SK-N-SH (cell line): ENCODE measurements at regions not wholly inside any gene's neighbourhood (a gene's known extent, or its start where the extent isn't known, plus 50 kb on each side); places are given as distances from the start of the nearest gene placed in this dataset.

ENCODE experiments used
- CTCF ChIA-PET: fragments of 300-600, 350-600 bp; formaldehyde crosslinking; extraction: SDS; loops from one replicate; lab custom pipeline; 2021; lab: Yijun Ruan, JAX
- POLR2A ChIA-PET: fragments of 350-600 bp; sonication (Branson Sonifier 250); formaldehyde crosslinking; extraction: SDS; loops from one replicate; lab custom pipeline; 2020; ENCODE audit warnings: antibody characterized with exemption, inconsistent platforms; lab: Yijun Ruan, JAX
- DNase-seq: peaks from one replicate; pipeline ENCODE4 v3.0.0; 2012
- H2AFZ ChIP-seq: fragments of 200-600 bp; sonication (generic); 2 replicates; pipeline ENCODE4 v1.8.1; 2016; ENCODE audit warnings: antibody characterized with exemption, mild to moderate bottlenecking, low read depth
- H3F3A ChIP-seq: fragments of 200-600 bp; sonication (generic); replicated peaks from 2 replicates; pipeline ENCODE3; 2016; ENCODE audit warnings: antibody characterized with exemption, mild to moderate bottlenecking; ENCODE audit not compliant: insufficient read depth
- H3K27ac ChIP-seq, 2 experiments: fragments of 200-500 bp in 1 of 2; fragments of 200-600 bp in 1 of 2; sonication (Bioruptor generic) in 1 of 2; sonication (generic), shearing (Covaris generic) in 1 of 2; 2 replicates each; pipeline versions ENCODE4 v1.5.1 to v1.6.1; 2014 to 2016; ENCODE audit warnings: low read depth in 2 of 2, inconsistent platforms in 1 of 2, low read length in 1 of 2, mild to moderate bottlenecking in 1 of 2, mixed read lengths in 1 of 2
- H3K27me3 ChIP-seq: fragments of 200-600 bp; sonication (generic), shearing (Covaris generic); 2 replicates; pipeline ENCODE4 v1.6.1; 2016; ENCODE audit warnings: mixed run types; ENCODE audit not compliant: insufficient read depth
- H3K36me3 ChIP-seq, 2 experiments: fragments of 200-500 bp in 1 of 2; fragments of 200-600 bp in 1 of 2; sonication (Bioruptor generic) in 1 of 2; sonication (generic) in 1 of 2; replicated peaks in 1 of 2; 2 replicates each; pipeline versions ENCODE3 to v1.5.1; 2014 to 2016; ENCODE audit warnings: low read length in 1 of 2, mild to moderate bottlenecking in 1 of 2; ENCODE audit not compliant: insufficient read depth in 2 of 2, control insufficient read depth in 1 of 2
- H3K4me1 ChIP-seq, 2 experiments: fragments of 200-500 bp in 1 of 2; fragments of 200-600 bp in 1 of 2; sonication (Bioruptor generic) in 1 of 2; sonication (generic), shearing (Covaris generic) in 1 of 2; 2 replicates each; pipeline versions ENCODE4 v1.5.1 to v1.6.1; 2014 to 2016; ENCODE audit warnings: low read depth in 1 of 2, low read length in 1 of 2, mixed run types in 1 of 2; ENCODE audit not compliant: insufficient read depth in 2 of 2, control insufficient read depth in 1 of 2
- H3K4me2 ChIP-seq: fragments of 200-600 bp; sonication (generic), shearing (Covaris generic); 2 replicates; pipeline ENCODE4 v1.6.1; 2017; ENCODE audit warnings: mixed run types
- H3K4me3 ChIP-seq, 2 experiments: fragments of 200-500 bp in 1 of 2; fragments of 200-600 bp in 1 of 2; sonication (Bioruptor generic) in 1 of 2; sonication (generic), shearing (Covaris generic) in 1 of 2; 2 replicates each; pipeline versions ENCODE4 v1.5.1 to v1.8.1; 2014 to 2016; ENCODE audit warnings: low read depth in 2 of 2, inconsistent platforms in 1 of 2, low read length in 1 of 2, mild to moderate bottlenecking in 1 of 2, mixed read lengths in 1 of 2, moderate library complexity in 1 of 2
- H3K79me2 ChIP-seq: fragments of 200-600 bp; sonication (generic); 2 replicates; pipeline ENCODE4 v1.8.1; 2017; ENCODE audit warnings: mild to moderate bottlenecking; ENCODE audit not compliant: insufficient read depth
- H3K9ac ChIP-seq: fragments of 200-600 bp; sonication (generic); 2 replicates; pipeline ENCODE4 v1.6.1; 2017; ENCODE audit warnings: mixed run types
- H3K9me2 ChIP-seq: fragments of 200-600 bp; sonication (generic); 2 replicates; pipeline ENCODE4 v1.6.1; 2017; ENCODE audit warnings: mixed run types
- H3K9me3 ChIP-seq: fragments of 200-600 bp; sonication (generic); 2 replicates; pipeline ENCODE4 v1.6.1; 2017; ENCODE audit warnings: mixed run types, mild to moderate bottlenecking, moderate library complexity
- H4K20me1 ChIP-seq: fragments of 200-600 bp; sonication (generic); 2 replicates; pipeline ENCODE4 v1.6.1; 2017; ENCODE audit warnings: mild to moderate bottlenecking, mixed run types; ENCODE audit not compliant: insufficient read depth
- CHD2 ChIP-seq: fragments of 150-350 bp; IDR thresholded peaks from 2 replicates; pipeline ENCODE4 v1.6.1; 2018; ENCODE audit warnings: low read length; ENCODE audit not compliant: partially characterized antibody
- ELF1 ChIP-seq: IDR thresholded peaks from 2 replicates; pipeline ENCODE4 v1.4.0; 2012
- EP300 ChIP-seq, 2 experiments: IDR thresholded peaks; 2 replicates each; pipeline versions ENCODE4 v1.4.0 to v1.6.1; 2012; ENCODE audit warnings: borderline replicate concordance in 1 of 2, low read depth in 1 of 2, low read length in 1 of 2
- EZH2phosphoT487 ChIP-seq: fragments of 200-600 bp; sonication (generic); IDR thresholded peaks from 2 replicates; pipeline ENCODE4 v1.6.1; 2017; ENCODE audit warnings: low read depth, mixed run types, mild to moderate bottlenecking, antibody characterized with exemption, moderate library complexity, borderline replicate concordance
- FOXJ3 ChIP-seq: sonication (generic); formaldehyde crosslinking; IDR thresholded peaks from 2 replicates; pipeline ENCODE4 v1.5.1; 2020; ENCODE audit warnings: mild to moderate bottlenecking, missing genetic modification reagents
- FOXM1 ChIP-seq: IDR thresholded peaks from 2 replicates; pipeline ENCODE4 v1.4.0; 2012; ENCODE audit warnings: low read depth, mild to moderate bottlenecking
- GABPA ChIP-seq: IDR thresholded peaks from 2 replicates; pipeline ENCODE4 v1.4.0; 2012; ENCODE audit warnings: low read depth, mild to moderate bottlenecking
- GATA2 ChIP-seq: sonication (generic); formaldehyde crosslinking; IDR thresholded peaks from 2 replicates; pipeline ENCODE4 v1.5.0; 2020; ENCODE audit warnings: mild to moderate bottlenecking, missing genetic modification reagents
- JUND ChIP-seq: IDR thresholded peaks from 2 replicates; pipeline ENCODE4 v1.4.0; 2012
- MEF2A ChIP-seq: IDR thresholded peaks from 2 replicates; pipeline ENCODE4 v1.4.0; 2012; ENCODE audit warnings: low read depth, borderline replicate concordance
- NFIC ChIP-seq: IDR thresholded peaks from 2 replicates; pipeline ENCODE4 v1.4.0; 2012; ENCODE audit warnings: borderline replicate concordance
- NRF1 ChIP-seq: IDR thresholded peaks from 2 replicates; pipeline ENCODE4 v1.6.1; 2012; ENCODE audit warnings: low read depth, mild to moderate bottlenecking, low read length
- RAD21 ChIP-seq: IDR thresholded peaks from 2 replicates; pipeline ENCODE4 v1.6.1; 2012; ENCODE audit warnings: mild to moderate bottlenecking, low read length
- RFX5 ChIP-seq: IDR thresholded peaks from 2 replicates; pipeline ENCODE4 v1.6.1; 2012; ENCODE audit warnings: mild to moderate bottlenecking, improper control_type of control experiment, low read length
- RXRA ChIP-seq: IDR thresholded peaks from 2 replicates; pipeline ENCODE4 v1.4.0; 2012; ENCODE audit warnings: low read depth, mild to moderate bottlenecking, borderline replicate concordance
- SMC3 ChIP-seq: IDR thresholded peaks from 2 replicates; pipeline ENCODE4 v1.6.1; 2012; ENCODE audit warnings: low read depth, low read length, improper control_type of control experiment
- TAF1 ChIP-seq: IDR thresholded peaks from 2 replicates; pipeline ENCODE4 v1.6.1; 2012; ENCODE audit warnings: low read depth, mild to moderate bottlenecking, low read length, moderate library complexity, borderline replicate concordance
- TCF12 ChIP-seq: IDR thresholded peaks from 2 replicates; pipeline ENCODE4 v1.4.0; 2012
- WGBS: methylation state at CpG from one replicate; pipeline ENCODE4 v1.1.6; 2017; ENCODE audit warnings: low lambda C conversion rate; 5-methylcytosine and 5-hydroxymethylcytosine counted together
- TF ChIP-seq, protein P1 (sequence below): fragments of 150-350 bp; IDR thresholded peaks from 2 replicates; pipeline ENCODE4 v1.6.1; 2016; ENCODE audit warnings: mild to moderate bottlenecking, low read depth, low read length
- TF ChIP-seq, protein P2 (sequence below): fragments of 150-350 bp; IDR thresholded peaks from 2 replicates; pipeline ENCODE4 v1.6.1; 2017; ENCODE audit warnings: antibody characterized with exemption, low read length, low read depth, borderline replicate concordance
- TF ChIP-seq, protein P3 (sequence below): IDR thresholded peaks from 2 replicates; pipeline ENCODE4 v1.4.0; 2012; ENCODE audit warnings: low read depth, borderline replicate concordance
- TF ChIP-seq, protein P4 (sequence below): fragments of 200-600 bp; sonication (generic); IDR thresholded peaks from 2 replicates; pipeline ENCODE4 v1.6.1; 2017; ENCODE audit warnings: antibody characterized with exemption, mild to moderate bottlenecking, moderate library complexity
- TF ChIP-seq, protein P5 (sequence below): IDR thresholded peaks from 2 replicates; pipeline ENCODE4 v1.4.0; 2012; ENCODE audit warnings: low read depth, borderline replicate concordance

DNA sequence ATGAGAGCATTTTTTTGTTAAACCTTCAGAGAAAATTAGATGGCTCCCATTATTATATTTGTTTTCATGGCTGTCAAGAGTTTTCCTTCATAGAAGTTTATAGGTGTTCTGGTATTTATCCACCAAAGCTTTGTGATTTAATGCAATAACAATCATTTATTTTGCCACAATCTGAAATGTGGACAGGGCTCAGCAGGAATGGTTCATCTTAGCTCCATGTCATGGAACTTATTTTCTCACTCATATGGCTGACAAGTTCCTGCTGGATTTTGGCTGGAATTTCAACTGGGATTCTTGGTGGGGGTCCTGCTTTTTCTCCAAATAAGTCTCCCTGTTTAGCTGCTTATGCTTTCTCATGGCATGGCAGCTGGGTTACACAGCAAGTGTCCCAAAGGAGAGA lies 876.7 kb downstream of the QKI start:
- CTCF ChIA-PET: no interaction called here

DNA sequence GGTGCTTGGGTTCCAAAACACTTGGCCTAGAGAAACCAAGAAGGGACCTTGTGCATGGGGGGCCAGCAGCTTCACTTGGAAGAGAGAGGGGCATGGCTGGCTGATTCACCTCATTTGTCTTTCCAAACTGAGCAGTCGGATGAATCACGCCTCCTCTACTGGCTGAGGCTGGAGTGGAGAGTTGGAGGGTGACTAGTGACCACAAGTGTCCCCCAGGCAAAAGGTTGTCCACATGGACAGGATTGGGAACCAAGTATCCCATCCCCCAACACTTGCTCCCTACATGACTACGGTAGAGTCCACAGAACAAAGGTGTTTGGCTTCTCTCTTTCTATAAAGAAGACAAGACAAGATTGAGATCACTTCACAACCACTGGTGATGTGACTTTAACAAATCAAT lies 875.6 kb downstream of the QKI start:
- WGBS: 3% methylated on average over 3 of the region's 3 CpGs
- Histone ChIP-seq H3K27ac (no peak overlapping the region), H3K9me3 (no peaks in the 10 kb centered on the region), H2AFZ (no peak overlapping the region), H3K36me3 (no peaks in the 10 kb centered on the region), H4K20me1 (no peaks in the 10 kb centered on the region), H3K4me1 (no peaks in the 10 kb centered on the region), H3K79me2 (no peaks in the 10 kb centered on the region), H3K27me3 (no peaks in the 10 kb centered on the region), H3K9ac (no peak overlapping the region), H3K4me2 (no peak overlapping the region), H3F3A (no peaks in the 10 kb centered on the region), H3K4me3 (no peak overlapping the region), H3K9me2 (no peaks in the 10 kb centered on the region)
- DNase-seq: no peak
- CTCF ChIA-PET: no interaction called here
- POLR2A ChIA-PET: no interaction called here
- TF ChIP-seq CHD2: no peak
- no peak for TF ChIP-seq RXRA
- TF ChIP-seq MEF2A: no peak
- TF ChIP-seq, protein P1, sequence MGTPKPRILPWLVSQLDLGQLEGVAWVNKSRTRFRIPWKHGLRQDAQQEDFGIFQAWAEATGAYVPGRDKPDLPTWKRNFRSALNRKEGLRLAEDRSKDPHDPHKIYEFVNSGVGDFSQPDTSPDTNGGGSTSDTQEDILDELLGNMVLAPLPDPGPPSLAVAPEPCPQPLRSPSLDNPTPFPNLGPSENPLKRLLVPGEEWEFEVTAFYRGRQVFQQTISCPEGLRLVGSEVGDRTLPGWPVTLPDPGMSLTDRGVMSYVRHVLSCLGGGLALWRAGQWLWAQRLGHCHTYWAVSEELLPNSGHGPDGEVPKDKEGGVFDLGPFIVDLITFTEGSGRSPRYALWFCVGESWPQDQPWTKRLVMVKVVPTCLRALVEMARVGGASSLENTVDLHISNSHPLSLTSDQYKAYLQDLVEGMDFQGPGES: no peak
- TF ChIP-seq NRF1: no peak
- TF ChIP-seq, protein P2, sequence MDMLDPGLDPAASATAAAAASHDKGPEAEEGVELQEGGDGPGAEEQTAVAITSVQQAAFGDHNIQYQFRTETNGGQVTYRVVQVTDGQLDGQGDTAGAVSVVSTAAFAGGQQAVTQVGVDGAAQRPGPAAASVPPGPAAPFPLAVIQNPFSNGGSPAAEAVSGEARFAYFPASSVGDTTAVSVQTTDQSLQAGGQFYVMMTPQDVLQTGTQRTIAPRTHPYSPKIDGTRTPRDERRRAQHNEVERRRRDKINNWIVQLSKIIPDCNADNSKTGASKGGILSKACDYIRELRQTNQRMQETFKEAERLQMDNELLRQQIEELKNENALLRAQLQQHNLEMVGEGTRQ: no peak
- TF ChIP-seq, protein P3, sequence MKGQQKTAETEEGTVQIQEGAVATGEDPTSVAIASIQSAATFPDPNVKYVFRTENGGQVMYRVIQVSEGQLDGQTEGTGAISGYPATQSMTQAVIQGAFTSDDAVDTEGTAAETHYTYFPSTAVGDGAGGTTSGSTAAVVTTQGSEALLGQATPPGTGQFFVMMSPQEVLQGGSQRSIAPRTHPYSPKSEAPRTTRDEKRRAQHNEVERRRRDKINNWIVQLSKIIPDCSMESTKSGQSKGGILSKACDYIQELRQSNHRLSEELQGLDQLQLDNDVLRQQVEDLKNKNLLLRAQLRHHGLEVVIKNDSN: no peak
- TF ChIP-seq TCF12: no peak
- TF ChIP-seq, protein P4, sequence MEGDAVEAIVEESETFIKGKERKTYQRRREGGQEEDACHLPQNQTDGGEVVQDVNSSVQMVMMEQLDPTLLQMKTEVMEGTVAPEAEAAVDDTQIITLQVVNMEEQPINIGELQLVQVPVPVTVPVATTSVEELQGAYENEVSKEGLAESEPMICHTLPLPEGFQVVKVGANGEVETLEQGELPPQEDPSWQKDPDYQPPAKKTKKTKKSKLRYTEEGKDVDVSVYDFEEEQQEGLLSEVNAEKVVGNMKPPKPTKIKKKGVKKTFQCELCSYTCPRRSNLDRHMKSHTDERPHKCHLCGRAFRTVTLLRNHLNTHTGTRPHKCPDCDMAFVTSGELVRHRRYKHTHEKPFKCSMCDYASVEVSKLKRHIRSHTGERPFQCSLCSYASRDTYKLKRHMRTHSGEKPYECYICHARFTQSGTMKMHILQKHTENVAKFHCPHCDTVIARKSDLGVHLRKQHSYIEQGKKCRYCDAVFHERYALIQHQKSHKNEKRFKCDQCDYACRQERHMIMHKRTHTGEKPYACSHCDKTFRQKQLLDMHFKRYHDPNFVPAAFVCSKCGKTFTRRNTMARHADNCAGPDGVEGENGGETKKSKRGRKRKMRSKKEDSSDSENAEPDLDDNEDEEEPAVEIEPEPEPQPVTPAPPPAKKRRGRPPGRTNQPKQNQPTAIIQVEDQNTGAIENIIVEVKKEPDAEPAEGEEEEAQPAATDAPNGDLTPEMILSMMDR: no peak
- TF ChIP-seq GABPA: no peak
- no peak for TF ChIP-seq FOXJ3 (CRISPR knock-in tag)
- no peak for TF ChIP-seq FOXM1
- no peak for TF ChIP-seq SMC3
- no peak for TF ChIP-seq JUND
- no peak for TF ChIP-seq NFIC
- TF ChIP-seq, protein P5, sequence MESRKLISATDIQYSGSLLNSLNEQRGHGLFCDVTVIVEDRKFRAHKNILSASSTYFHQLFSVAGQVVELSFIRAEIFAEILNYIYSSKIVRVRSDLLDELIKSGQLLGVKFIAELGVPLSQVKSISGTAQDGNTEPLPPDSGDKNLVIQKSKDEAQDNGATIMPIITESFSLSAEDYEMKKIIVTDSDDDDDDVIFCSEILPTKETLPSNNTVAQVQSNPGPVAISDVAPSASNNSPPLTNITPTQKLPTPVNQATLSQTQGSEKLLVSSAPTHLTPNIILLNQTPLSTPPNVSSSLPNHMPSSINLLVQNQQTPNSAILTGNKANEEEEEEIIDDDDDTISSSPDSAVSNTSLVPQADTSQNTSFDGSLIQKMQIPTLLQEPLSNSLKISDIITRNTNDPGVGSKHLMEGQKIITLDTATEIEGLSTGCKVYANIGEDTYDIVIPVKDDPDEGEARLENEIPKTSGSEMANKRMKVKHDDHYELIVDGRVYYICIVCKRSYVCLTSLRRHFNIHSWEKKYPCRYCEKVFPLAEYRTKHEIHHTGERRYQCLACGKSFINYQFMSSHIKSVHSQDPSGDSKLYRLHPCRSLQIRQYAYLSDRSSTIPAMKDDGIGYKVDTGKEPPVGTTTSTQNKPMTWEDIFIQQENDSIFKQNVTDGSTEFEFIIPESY: no peak
- no peak for TF ChIP-seq RAD21

More for the DNA sequence above, 876.7 kb downstream of the QKI start:
- Histone ChIP-seq H2AFZ (no peak overlapping the region), H3K36me3 (no peaks in the 10 kb centered on the region), H3K4me1 (no peaks in the 10 kb centered on the region), H3K4me3 (no peak overlapping the region), H3K27ac (no peak overlapping the region), H3K79me2 (no peaks in the 10 kb centered on the region), H3K27me3 (no peaks in the 10 kb centered on the region), H3K9me3 (no peaks in the 10 kb centered on the region), H3K4me2 (no peak overlapping the region), H3K9ac (no peak overlapping the region), H3F3A (no peaks in the 10 kb centered on the region), H3K9me2 (no peaks in the 10 kb centered on the region)
- POLR2A ChIA-PET: no interaction called here
- DNase-seq: no peak
- TF ChIP-seq RFX5: no peak
- TF ChIP-seq, protein P1: no peak
- TF ChIP-seq EZH2phosphoT487: no peak
- no peak for TF ChIP-seq GATA2 (CRISPR knock-in tag)
- no peak for TF ChIP-seq NFIC
- no peak for TF ChIP-seq TAF1
- TF ChIP-seq EP300 (IDR thresholded peaks at IDR 0.05; ENCODE audit: borderline replicate concordance in 1 of 2, low read depth in 1 of 2, low read length in 1 of 2): no peak
- TF ChIP-seq ELF1: no peak
- TF ChIP-seq, all 33 proteins: peak for 0
- H4K20me1 ChIP-seq: no peaks in the 10 kb centered on the region
